Limb (tissue), 2 donors: ENCODE measurements at regions not wholly inside any gene's neighbourhood (a gene's known extent, or its start where the extent isn't known, plus 50 kb on each side); places are given as distances from the start of the nearest gene placed in this dataset.

Experiments
- DNase-seq, 2 donors: peaks; one replicate each; pipeline ENCODE4 v3.0.0-alpha.2; 2016; ENCODE audit errors: extremely low spot score in 2 of 2

DNA sequence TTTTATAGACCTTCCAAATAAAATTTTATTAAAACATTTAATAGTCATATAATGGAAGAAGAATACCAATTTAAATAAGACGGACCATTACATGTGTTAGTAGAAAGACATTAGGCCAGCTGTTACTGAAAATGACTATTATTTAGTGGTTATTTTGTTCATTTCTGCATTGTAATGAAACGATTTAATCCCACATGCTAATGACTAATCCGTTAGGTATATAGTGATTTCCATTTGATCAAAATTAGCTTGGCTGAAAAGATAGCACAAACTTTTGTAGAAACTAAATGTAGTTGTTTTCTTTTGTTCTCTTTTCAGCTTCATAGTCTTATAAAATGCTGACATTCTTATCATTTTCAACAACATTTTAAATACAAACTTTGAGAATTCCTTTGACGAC, 556.1 kb upstream of the TENM3 start:
- no peak for DNase-seq

GRCh38 chr4:181688432-181688831, 554.8 kb upstream of the TENM3 start:
- no peak for DNase-seq

DNA sequence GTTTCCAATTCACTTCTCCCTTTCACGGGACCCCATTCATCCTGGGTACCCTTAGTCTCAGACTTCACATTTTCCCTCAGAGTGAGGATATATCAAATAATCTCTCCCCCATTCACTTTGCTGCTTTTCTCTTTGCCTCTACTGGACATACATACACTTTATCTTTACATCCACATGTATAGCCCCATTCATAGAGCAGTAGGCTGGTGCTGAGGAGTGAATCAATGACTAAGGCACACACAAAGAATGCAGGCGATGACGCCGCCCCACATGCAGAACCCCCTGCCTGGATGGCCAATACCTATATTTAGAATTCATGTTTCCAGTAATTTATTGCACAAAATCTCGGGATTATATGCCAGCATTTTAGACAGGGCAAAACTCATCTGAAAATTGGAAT, 554.3 kb upstream of the TENM3 start:
- no peak for DNase-seq

DNA sequence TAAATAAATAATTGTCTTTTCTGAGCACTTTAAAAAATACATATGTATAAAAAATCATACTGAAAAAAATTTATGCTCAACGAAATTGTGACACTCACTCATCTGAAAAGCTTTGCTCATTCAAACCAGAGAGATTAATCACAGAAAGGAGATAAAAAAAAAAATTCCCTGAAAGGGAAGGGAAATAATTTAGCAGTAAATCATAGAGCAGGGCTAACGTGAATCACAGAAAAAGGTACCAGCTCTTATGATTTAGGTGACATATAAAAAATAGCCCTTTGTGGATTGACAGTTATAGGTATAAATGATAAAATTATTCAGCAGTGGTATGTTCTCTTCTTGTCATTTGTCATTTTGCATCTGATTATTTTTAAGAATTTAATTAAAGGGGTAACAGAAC, 552.7 kb upstream of the TENM3 start:
- no peak for DNase-seq

DNA sequence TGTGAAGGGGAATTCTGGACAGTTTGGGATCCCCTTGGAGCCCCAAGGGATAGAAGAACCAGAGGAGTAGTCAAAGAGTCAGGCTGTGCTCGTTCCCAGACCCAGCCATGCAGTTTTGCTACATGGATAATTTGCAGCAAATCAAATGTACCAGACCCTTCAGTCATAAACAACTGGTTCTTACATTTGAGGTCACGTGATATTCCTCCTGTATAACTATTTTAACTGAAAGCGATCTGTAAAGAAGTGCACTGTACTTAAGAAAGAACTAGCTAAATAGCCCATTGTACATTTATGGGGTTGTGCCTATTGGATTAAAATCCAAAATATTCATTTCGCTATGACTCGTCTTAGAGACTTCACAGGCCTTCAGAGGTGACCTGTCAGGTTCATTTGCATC, 550.2 kb upstream of the TENM3 start:
- DNase-seq: no peak

GRCh38 chr4:181693517-181693916, 549.7 kb upstream of the TENM3 start:
- DNase-seq: no peak

DNA sequence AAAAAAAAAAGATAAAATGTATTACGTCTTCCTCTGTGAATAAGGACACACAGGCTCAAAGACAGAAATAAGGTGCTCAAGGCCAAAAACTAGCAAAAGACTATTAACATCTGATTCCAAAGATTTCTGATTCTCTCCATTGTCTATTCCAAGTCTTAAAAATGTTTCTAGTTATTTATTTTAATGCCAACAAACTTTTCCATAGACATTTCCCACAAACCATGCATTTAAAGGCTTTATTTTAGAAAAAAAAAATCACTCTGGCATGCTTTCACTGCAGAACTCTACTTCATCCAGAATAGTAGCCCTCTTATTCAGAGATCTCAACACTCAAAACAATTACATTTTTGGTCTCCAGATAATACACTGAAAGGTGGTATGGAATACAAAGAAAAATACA, 545.0 kb upstream of the TENM3 start:
- no peak for DNase-seq

GRCh38 chr4:181701214-181701613, 542.0 kb upstream of the TENM3 start:
- no peak for DNase-seq

- DNase-seq: no peak
Observed at GRCh38 chr4:181701894-181702293, 541.3 kb upstream of the TENM3 start.

GRCh38 chr4:181702864-181703495, 540.2 kb upstream of the TENM3 start:
- no peak for DNase-seq

- DNase-seq: no peak
Observed at GRCh38 chr4:181710143-181710542, 533.1 kb upstream of the TENM3 start.

DNA sequence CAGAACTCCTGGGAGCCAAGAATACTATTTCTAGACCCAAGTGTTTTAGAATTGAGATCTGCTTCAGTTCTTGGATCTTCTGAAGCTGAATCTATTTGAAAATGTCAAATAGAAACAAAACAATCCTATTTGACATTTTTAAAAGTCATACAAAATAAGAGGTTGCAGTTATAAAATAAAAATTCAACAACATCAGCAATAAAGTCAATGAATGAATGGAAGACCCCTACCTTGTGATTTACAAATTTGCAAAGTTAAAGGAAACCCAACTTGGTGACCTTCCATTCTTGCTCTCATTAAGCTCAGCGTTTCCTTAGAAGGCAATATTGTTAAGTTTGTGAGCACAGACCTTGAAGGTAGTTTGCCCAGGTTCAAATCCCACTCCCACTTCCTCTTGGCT, 531.8 kb upstream of the TENM3 start:
- DNase-seq: no peak

DNA sequence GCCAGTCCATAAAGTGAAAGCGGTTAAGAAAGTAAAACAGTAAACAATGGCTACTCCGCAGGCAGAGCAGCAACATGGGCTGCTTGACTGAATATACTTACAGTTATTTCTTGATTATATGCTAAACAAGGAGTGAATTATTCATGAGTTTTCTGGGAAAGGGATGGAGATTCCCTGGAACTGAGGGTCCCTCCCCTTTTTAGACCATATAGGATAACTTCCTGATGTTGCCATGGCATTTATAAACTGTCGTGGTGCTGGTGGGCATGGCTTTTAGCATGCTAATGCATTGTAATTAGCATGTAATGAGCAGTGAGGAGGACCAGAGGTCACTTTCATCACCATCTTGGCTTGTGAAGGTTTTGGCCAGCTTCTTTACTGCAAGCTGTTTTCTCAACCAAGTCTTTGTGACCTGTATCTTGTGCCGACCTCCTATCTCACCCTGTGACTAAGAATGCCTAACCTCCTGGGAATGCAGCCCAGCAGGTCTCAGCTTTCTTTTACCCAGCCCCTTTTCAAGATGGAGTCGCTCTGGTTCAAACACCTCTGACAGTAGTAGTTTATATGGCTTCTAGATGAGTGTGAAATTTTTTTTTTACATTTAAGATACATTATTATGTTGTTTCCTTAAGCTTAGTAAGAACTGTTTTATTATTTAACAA, 514.8 kb upstream of the TENM3 start:
- DNase-seq: no peak

DNA sequence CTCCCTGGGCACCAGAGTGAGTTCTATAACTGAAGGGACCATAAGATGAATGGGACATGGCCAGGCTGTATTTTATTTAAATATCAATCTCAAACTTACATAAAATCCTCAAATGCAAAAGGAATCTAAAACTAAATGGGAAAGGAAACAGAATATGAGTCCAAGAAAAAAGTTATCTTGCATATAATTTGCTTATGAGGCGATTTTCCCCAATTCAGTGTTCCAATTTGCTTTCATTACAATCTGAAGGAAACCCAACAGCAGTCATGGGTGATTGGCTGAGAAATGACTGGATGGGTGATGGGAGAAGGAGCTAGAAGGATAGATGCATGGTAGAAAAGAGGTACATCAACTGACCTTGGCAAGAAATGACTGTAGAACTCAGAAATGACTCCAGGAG, 511.3 kb upstream of the TENM3 start:
- no peak for DNase-seq

DNA sequence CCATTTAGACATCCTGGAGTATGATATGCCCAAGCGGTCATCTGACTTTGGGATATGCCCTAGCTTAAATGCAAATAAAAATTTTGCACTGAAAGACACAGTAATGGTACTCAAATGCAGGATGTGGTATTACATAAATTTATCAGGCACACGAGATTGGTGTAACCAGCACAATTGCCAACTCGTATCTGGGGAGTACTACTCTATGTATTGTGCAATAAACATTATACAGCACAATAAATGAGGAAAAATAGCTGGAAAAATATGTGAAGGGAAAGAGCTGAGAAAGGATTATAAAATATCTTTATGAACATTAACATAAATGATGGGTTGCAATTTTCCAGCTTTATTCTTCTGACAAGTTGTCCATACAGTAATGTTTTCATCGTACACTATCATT, 505.5 kb upstream of the TENM3 start:
- no peak for DNase-seq

GRCh38 chr4:181739031-181739430, 504.2 kb upstream of the TENM3 start:
- DNase-seq: no peak

DNA sequence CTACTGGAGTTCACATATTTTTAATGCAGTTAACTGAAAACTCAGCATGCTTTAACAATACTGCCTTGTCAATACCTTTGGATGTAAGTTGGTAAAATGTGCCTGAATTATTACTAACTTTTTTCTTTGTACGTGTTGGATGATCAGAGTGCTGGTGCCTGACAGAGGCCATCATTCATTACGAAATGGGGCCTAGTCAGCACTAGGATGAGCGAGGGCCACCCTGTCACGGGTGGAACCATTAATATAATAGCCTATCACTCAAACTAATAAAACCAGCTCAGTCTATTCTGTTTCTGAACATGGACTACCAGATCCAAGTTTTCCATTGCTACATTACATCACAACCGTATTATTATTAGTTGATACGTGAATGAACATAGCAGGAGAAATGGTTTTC, 501.7 kb upstream of the TENM3 start:
- no peak for DNase-seq

- DNase-seq: no peak
Observed at GRCh38 chr4:181745933-181746625, 497.1 kb upstream of the TENM3 start.

DNA sequence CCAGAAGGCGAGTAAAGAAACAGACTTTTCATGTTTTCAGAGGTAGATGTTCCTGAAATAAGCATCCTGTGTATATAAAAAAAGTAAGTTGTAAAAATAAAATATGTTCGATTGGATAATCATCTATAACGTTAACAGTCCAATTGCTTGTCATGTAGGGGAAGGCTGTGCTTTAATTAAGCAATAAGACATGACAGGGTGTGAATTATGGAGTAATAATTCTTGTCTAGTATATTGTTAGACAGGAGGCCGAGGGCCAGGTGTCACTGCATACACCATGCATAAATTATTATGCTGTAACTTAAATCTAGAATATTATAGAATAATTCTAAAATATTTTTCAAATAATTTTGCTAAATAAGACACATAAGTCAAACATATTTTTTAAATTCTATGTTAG, 494.6 kb upstream of the TENM3 start:
- DNase-seq: no peak

- DNase-seq: no peak
Observed at GRCh38 chr4:181752516-181752915, 490.7 kb upstream of the TENM3 start.

DNA sequence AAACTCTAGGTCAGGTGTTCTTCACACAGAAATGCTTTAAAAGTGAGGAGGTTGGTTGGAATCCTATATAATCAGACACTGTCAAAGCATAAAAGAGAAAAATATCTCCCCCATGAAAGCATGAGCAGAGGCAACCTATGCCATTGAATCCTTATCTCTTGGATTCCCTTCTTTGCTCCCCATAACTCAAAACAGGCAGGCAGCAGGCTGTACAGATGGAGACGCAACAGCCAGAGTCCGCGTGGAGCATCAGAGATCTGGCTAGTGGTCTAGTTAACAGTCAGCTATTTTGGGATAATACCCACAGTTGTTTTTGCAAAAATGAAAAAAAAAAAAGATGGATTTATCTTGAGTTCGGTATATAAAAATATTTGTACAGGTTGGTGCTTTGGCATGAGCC, 490.0 kb upstream of the TENM3 start:
- no peak for DNase-seq

DNA sequence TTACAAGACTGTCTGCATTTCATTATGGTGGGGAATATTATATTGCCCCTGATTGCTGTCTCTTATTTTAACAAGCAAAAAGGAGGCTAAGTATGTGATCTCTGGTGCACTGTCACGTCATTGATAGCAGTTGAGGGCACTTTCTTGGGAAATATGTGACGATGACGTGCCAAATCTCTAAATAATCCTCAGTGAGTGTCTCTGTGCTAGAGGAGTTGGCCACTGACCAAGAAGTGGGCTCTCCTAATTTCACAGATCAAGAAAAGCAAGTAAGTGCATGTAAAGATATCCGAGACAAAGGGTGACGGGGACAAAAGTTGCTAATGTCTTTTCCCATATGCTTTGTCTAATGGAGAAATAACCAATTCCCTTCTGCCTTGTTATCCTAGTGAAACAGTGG, 487.4 kb upstream of the TENM3 start:
- no peak for DNase-seq

DNA sequence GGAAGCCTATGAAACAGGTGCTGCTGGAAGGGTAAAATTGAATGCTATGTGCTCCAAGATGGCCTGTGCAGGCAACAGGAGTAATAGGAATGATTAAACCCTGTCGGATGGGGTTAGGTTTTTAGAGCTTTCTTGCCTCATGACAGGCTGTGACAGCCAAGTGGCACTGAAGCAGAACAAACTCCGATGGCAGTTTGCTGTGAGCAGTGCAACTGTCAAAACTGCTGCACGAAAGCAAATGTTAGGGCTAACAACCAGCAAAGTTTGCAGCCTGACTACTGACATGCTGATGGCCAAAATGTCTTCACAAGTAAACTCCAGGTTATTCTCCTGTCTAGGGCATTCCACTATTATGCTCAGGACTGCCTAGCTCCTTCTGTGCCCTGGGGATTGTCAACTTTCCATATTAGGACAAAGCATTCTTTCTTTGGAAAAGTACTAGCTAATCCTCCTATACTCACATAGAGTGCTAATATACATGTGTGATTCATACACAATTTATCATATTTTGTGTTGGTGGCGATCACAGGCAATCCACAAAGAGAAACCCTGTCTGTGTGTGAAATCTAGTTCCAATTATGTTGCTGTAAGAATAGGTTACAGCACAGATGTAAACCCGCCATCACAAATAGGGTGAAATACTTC, 486.6 kb upstream of the TENM3 start:
- no peak for DNase-seq
